GM23338 (cell line): ENCODE measurements at regions not wholly inside any gene's neighbourhood (a gene's known extent, or its start where the extent isn't known, plus 50 kb on each side); places are given as distances from the start of the nearest gene placed in this dataset.

Experiments
- ATAC-seq: fragments of 200-7000 bp; cut with Tn5 transposase; 3 replicates; pipeline ENCODE4 v1.9.1; 2020
- DNase-seq: peaks from one replicate; pipeline ENCODE4 v3.0.0-alpha.2; 2015; ENCODE audit warnings: low spot score
- H2AFZ ChIP-seq: fragments of 200-600 bp; sonication (generic); 2 replicates; pipeline ENCODE4 v1.8.0; 2016; ENCODE audit warnings: antibody characterized with exemption, mild to moderate bottlenecking, moderate library complexity
- H3F3A ChIP-seq: fragments of 200-600 bp; sonication (generic); replicated peaks from 2 replicates; pipeline ENCODE4 v1.8.0; 2017; ENCODE audit warnings: antibody characterized with exemption, mixed run types, low read depth
- H3K27ac ChIP-seq: fragments of 200-600 bp; sonication (generic); 2 replicates; pipeline ENCODE4 v1.6.1; 2016; ENCODE audit warnings: low read depth
- H3K27me3 ChIP-seq: fragments of 200-600 bp; sonication (generic); 2 replicates; pipeline ENCODE4 v1.8.0; 2016; ENCODE audit warnings: mild to moderate bottlenecking, mixed run types, moderate library complexity; ENCODE audit not compliant: insufficient read depth
- H3K36me3 ChIP-seq: fragments of 200-600 bp; sonication (generic); 2 replicates; pipeline ENCODE4 v1.8.0; 2016; ENCODE audit warnings: mild to moderate bottlenecking; ENCODE audit not compliant: insufficient read depth
- H3K4me1 ChIP-seq: fragments of 200-600 bp; sonication (generic); 2 replicates; pipeline ENCODE4 v1.8.0; 2016; ENCODE audit warnings: mild to moderate bottlenecking, moderate library complexity; ENCODE audit not compliant: insufficient read depth
- H3K4me2 ChIP-seq: fragments of 200-600 bp; sonication (generic); 2 replicates; pipeline ENCODE4 v1.7.1; 2017; ENCODE audit warnings: mixed run types
- H3K4me3 ChIP-seq: fragments of 200-600 bp; sonication (generic); 2 replicates; pipeline ENCODE4 v1.6.1; 2016; ENCODE audit warnings: mixed run types
- H3K79me2 ChIP-seq: fragments of 200-600 bp; sonication (generic); replicated peaks from 2 replicates; pipeline ENCODE4 v1.8.0; 2017; ENCODE audit warnings: mild to moderate bottlenecking; ENCODE audit not compliant: insufficient read depth
- H3K9me2 ChIP-seq: fragments of 200-600 bp; sonication (generic); 2 replicates; pipeline ENCODE4 v1.8.0; 2017; ENCODE audit not compliant: insufficient read depth
- H4K20me1 ChIP-seq: fragments of 200-600 bp; sonication (generic); replicated peaks from 2 replicates; pipeline ENCODE4 v1.8.0; 2017; ENCODE audit warnings: mild to moderate bottlenecking; ENCODE audit not compliant: insufficient read depth
- H3K27ac Mint-ChIP-seq: 2 replicates; pipeline ENCODE4 v1.8.0; 2020; ENCODE audit warnings: inconsistent platforms, mild to moderate bottlenecking, moderate library complexity, mixed read lengths
- H3K27me3 Mint-ChIP-seq: 3 replicates; pipeline ENCODE4 v1.8.0; 2022; ENCODE audit warnings: low read depth, mild to moderate bottlenecking, moderate library complexity, mixed read lengths, inconsistent platforms; ENCODE audit not compliant: insufficient read depth, poor library complexity
- H3K36me3 Mint-ChIP-seq: 3 replicates; pipeline ENCODE4 v1.8.0; 2021; ENCODE audit warnings: low read depth, mild to moderate bottlenecking, inconsistent platforms, moderate library complexity, mixed read lengths
- H3K4me1 Mint-ChIP-seq: 3 replicates; pipeline ENCODE4 v1.8.0; 2020; ENCODE audit warnings: mild to moderate bottlenecking, inconsistent platforms, mixed read lengths
- H3K4me3 Mint-ChIP-seq: 3 replicates; pipeline ENCODE4 v1.8.0; 2021; ENCODE audit warnings: moderate library complexity, mild to moderate bottlenecking, inconsistent platforms, mixed read lengths
- H3K9me3 Mint-ChIP-seq: 3 replicates; pipeline ENCODE4 v1.8.0; 2020; ENCODE audit warnings: moderate library complexity, mild to moderate bottlenecking, inconsistent platforms, mixed read lengths
- CREB1 ChIP-seq: fragments of 250-450 bp; sonication (Bioruptor Pico); IDR thresholded peaks from 2 replicates; pipeline ENCODE4 v1.5.0; 2020; ENCODE audit warnings: low read depth, mild to moderate bottlenecking, moderate library complexity
- CTCF ChIP-seq, 2 experiments: fragments of 200-600 bp in 1 of 2; sonication (generic) in 1 of 2; conservative IDR thresholded peaks; 2 replicates each; pipeline versions ENCODE4 v1.5.1 to v1.6.1; 2016 to 2017; ENCODE audit warnings: antibody characterized with exemption in 2 of 2, low read depth in 2 of 2, mild to moderate bottlenecking in 2 of 2, moderate library complexity in 1 of 2
- ETS1 ChIP-seq: IDR thresholded peaks from 2 replicates; pipeline ENCODE4 v1.6.1; 2016; ENCODE audit warnings: antibody characterized with exemption
- EZH2 ChIP-seq: fragments of 200-600 bp; sonication (generic); IDR thresholded peaks from one replicate; pipeline ENCODE4 v1.8.0; 2017; ENCODE audit warnings: antibody characterized with exemption, mild to moderate bottlenecking, low read depth; ENCODE audit not compliant: unreplicated experiment
- EZH2phosphoT487 ChIP-seq: fragments of 200-600 bp; sonication (generic); IDR thresholded peaks from one replicate; pipeline ENCODE4 v1.8.1; 2018; ENCODE audit warnings: antibody characterized with exemption; ENCODE audit not compliant: unreplicated experiment
- JUNB ChIP-seq: IDR thresholded peaks from one replicate; pipeline ENCODE4 v1.6.1; 2016; ENCODE audit warnings: antibody characterized with exemption; ENCODE audit not compliant: unreplicated experiment
- NANOG ChIP-seq: IDR thresholded peaks from 2 replicates; pipeline ENCODE4 v1.6.1; 2016; ENCODE audit warnings: antibody characterized with exemption, borderline replicate concordance
- POLR2AphosphoS5 ChIP-seq: IDR thresholded peaks from 2 replicates; pipeline ENCODE4 v1.6.1; 2016; ENCODE audit warnings: antibody characterized with exemption, low read depth
- REST ChIP-seq: IDR thresholded peaks from one replicate; pipeline ENCODE4 v1.6.1; 2018; ENCODE audit warnings: antibody characterized with exemption; ENCODE audit not compliant: unreplicated experiment
- ZNF114 ChIP-seq: fragments of 250-450 bp; sonication (Bioruptor Pico); IDR thresholded peaks from 2 replicates; pipeline ENCODE4 v1.5.0; 2020; ENCODE audit warnings: mild to moderate bottlenecking, moderate library complexity
- ZNF331 ChIP-seq: fragments of 250-450 bp; sonication (Bioruptor Pico); IDR thresholded peaks from 2 replicates; pipeline ENCODE4 v1.5.0; 2020; ENCODE audit warnings: low read depth, mild to moderate bottlenecking, moderate library complexity

DNA sequence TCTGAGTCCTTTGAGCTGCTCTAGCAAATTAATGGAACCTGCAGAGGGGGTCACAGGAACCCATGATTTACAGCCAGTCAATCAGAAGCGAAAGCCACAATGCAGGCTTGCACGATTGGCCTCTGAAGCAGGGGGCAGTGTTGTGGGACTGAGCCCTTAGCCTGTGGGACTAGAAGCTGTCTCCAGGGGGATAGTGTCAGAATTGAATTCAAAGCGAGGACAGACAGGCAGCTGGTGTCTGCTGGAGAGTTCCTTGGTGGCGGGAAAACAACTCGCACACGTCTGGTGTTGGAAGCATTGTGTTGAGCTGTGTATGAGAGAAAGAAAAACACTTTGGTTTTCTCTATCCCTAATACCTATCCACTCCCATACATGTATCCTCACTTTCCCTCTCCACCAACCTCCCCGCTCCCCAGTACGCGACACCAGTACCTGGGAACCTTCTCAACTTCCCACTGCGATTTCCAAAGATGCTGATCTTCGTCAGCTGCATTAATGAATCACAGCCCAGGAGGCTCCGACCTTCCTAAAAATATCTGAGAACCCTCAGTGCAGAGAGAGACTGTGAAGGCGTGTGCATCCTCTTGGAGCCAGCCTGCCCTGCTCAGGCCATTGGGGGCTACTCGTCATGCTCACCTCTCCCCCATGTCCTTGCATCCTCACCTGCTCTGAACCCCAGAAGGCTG lies 88.2 kb downstream of the HS1BP3 start:
- no peaks in the 10 kb centered on the region for H3K36me3 Mint-ChIP-seq
- H3K4me1 Mint-ChIP-seq, result peaks cover 36% of the 10 kb centered on the region
- Histone ChIP-seq H3F3A (no peaks in the 10 kb centered on the region), H4K20me1 (no peaks in the 10 kb centered on the region), H3K4me3 (no peak overlapping the region), H3K36me3 (no peaks in the 10 kb centered on the region), H3K4me2 (no peak overlapping the region), H3K4me1 (peaks cover 20% of the 10 kb centered on the region), H3K27me3 (no peaks in the 10 kb centered on the region), H3K27ac (no peak overlapping the region), H2AFZ (no peak overlapping the region), H3K79me2 (no peaks in the 10 kb centered on the region), H3K9me2 (no peaks in the 10 kb centered on the region; the same call in 1 of the 2 replicates)
- peak; percentile 28 for ATAC-seq
- peaks cover 18% of the 10 kb centered on the region for H3K27me3 Mint-ChIP-seq
- no peaks in the 10 kb centered on the region; the same call in 2 of the 3 replicates for H3K9me3 Mint-ChIP-seq
- no peak overlapping the region for H3K27ac Mint-ChIP-seq
- TF ChIP-seq CTCF (conservative IDR thresholded peaks at IDR 0.05; ENCODE audit: low read depth in 2 of 2) (peak in 1 of 2 experiments; percentile 38; a peak in 2 of 4 replicates), POLR2AphosphoS5 (no peak), ZNF114 (CRISPR knock-in tag) (no peak), EZH2phosphoT487 (no peak), ETS1 (no peak), ZNF331 (CRISPR knock-in tag) (no peak), EZH2 (no peak)
- DNase-seq, result peak; percentile 42
- H3K4me3 Mint-ChIP-seq, result no peak overlapping the region

DNA sequence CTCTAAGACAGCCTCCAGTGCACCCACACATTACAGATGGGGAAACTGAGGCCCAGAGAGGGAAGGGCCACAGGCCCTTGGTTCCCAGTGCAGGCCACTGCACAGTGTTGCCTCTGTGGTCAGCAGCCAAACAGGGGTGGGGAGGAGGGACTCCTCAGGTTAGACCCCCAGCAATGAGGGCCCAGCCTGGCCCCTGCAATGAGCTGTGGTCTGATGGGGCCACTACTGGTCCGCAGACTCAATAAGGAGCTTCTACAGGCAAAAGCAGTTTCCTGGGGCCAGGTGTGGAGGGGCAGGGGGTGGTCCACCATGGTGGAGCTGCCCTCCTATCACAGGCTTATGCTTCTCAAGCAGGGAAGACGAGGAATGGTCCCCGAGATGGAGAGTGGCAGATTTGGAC lies 87.6 kb downstream of the HS1BP3 start:
- Histone ChIP-seq H3K27me3 (no peaks in the 10 kb centered on the region), H3K4me2 (no peak overlapping the region), H3K9me2 (no peaks in the 10 kb centered on the region; the same call in 1 of the 2 replicates), H4K20me1 (no peaks in the 10 kb centered on the region), H3K36me3 (no peaks in the 10 kb centered on the region), H3K79me2 (no peaks in the 10 kb centered on the region), H2AFZ (no peak overlapping the region), H3F3A (no peaks in the 10 kb centered on the region), H3K4me1 (peaks cover 19% of the 10 kb centered on the region), H3K27ac (no peak overlapping the region), H3K4me3 (no peak overlapping the region)
- no peak for ATAC-seq
- peaks cover 38% of the 10 kb centered on the region for H3K4me1 Mint-ChIP-seq
- H3K4me3 Mint-ChIP-seq, result no peak overlapping the region
- H3K9me3 Mint-ChIP-seq, result no peaks in the 10 kb centered on the region; the same call in 2 of the 3 replicates
- DNase-seq, result no peak
- peaks cover 21% of the 10 kb centered on the region for H3K27me3 Mint-ChIP-seq
- H3K27ac Mint-ChIP-seq, result no peak overlapping the region
- H3K36me3 Mint-ChIP-seq, result no peaks in the 10 kb centered on the region
- no peak for TF ChIP-seq CREB1 (CRISPR knock-in tag)
- TF ChIP-seq REST, result no peak
- no peak for TF ChIP-seq ETS1
- no peak for TF ChIP-seq JUNB
- TF ChIP-seq EZH2, result no peak
- TF ChIP-seq ZNF114 (CRISPR knock-in tag), result no peak
- no peak for TF ChIP-seq EZH2phosphoT487
- no peak for TF ChIP-seq ZNF331 (CRISPR knock-in tag)
- no peak for TF ChIP-seq NANOG
